ENCODE measurements at regions not wholly inside any gene's neighbourhood (a gene's known extent, or its start where the extent isn't known, plus 50 kb on each side); places are given as distances from the start of the nearest gene placed in this dataset.
A peak's percentile ranks its signal among the peaks of the same experiment; 100 is the strongest.
"Not testable (repeated sequence)": the region's sequence is repeated elsewhere in the genome, so short reads cannot be mapped to it uniquely, and the experiment has no call there.

DNA sequence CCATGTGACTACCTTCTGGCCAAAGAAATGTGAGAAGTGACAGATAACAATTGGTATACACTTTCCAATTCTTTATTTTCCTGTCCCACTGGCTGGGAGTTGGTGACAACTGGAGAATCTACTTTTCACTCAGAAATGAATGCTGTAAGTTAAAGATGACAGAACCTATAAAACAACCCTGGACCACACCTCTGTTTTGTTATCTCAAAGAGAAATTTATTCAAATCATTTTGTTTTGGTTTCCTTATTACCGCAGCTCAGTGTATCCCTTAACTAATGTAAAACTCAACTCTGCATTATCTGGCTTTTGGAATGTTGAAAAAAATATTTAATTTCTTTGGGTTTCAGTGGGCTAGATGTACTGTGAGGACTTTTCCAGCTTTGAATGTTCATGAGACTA lies 469.8 kb downstream of the PCDH7 start:
- DNase-seq (ENCODE audit: low spot score) = no peak

GRCh38 chr4:31190671-31191070 lies 470.5 kb downstream of the PCDH7 start:
- DNase-seq (ENCODE audit: low spot score) = no peak

DNA sequence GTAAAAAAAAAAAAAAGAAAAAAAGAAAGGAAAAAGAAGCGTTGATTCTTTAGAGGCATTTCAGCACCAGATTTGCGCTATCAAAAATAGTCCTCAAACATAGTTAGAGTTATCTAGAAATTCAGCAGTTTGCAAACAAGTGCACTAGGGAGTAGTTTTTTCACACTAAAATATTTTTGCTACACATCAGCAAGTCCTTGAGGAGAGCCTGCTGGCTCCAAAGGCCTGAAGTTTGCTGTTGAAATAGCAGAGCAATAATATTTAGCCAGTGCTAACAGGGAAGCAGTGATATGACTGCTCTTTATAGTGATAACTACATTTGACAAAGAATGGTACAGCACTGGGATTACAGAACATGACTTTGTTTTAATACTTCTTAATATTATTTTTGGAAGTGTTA lies 472.2 kb downstream of the PCDH7 start:
- DNase-seq (ENCODE audit: low spot score) = no peak

DNA sequence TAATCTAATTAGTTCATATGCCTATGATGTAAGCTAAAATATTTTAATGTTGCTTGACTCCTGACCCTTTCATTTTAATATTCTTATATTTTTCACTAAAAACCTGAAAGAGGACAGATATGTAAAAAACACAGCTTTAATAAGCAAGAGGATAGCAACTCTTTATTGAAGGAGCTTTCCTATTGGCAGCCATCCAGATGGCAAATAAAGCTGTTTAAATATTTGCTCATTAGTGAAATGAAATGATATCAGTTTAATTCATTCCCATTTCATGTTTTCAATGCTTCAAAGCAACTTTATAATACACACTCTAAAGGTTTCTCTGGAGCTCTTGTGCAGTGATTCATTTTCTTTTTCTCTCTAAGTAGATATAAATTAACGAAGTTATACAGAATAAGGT lies 473.4 kb downstream of the PCDH7 start:
- DNase-seq (ENCODE audit: low spot score) = no peak

GRCh38 chr4:31194823-31195222 lies 474.7 kb downstream of the PCDH7 start:
- no peak for DNase-seq (ENCODE audit: low spot score)

DNA sequence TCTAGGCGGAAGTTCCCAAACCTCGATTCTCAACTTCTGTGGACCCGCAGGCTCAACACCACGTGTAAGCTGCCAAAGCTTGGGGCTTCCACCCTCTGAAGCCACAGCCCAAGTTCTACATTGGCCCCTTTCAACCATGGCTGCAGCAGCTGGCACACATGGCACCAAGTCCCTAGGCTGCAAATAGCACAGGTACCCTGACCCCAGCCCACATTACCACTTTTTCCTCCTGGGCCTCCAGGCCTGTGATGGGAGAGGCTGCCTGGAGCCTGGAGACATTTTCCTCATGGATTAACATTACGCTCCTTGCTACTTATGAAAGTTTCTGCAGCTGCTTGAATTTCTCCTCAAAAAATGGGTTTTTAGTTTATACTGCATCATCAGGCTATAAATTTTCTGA lies 479.5 kb downstream of the PCDH7 start:
- DNase-seq (ENCODE audit: low spot score) = no peak

DNA sequence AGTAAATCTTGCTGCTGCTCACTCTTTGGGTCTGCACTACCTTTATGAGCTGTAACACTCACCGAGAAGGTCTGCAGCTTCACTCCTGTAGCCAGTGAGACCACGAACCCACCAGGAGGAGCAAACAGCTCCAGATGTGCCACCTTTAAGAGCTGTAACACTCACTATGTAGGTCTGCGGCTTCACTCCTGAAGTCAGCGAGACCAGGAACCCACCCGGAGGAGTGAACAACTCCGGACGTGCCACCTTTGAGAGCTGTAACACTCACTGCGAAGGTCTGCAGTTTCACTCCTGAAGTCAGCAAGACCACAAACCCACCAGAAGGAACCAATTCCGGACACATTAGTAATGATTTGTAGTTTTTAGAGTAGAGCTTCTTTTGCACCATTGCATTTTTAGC lies 481.9 kb downstream of the PCDH7 start:
- not testable (repeated sequence) for DNase-seq (ENCODE audit: low spot score)

DNA sequence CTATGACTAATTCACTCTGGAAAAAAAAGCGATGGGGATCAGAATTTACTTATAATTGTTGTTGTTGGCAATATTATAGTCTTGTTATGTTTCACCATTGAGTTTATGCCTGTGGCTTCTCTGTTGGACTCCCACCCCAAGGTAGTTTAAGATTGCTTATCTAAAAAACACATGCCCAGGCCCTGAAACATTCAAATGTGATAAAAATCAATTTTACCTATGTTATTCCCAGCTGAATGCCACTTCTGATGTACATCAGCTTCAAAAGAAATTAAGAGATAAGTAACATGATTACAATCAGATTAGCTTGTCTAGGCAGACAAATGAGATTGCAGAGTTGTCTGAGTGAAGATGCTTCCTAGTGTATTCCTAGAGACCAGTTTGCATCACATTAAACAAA lies 484.7 kb downstream of the PCDH7 start:
- DNase-seq (ENCODE audit: low spot score) = no peak

- DNase-seq (ENCODE audit: low spot score) = no peak
Measured at GRCh38 chr4:31220921-31221320, 500.8 kb downstream of the PCDH7 start.

GRCh38 chr4:31228068-31228467 lies 507.9 kb downstream of the PCDH7 start:
- DNase-seq (ENCODE audit: low spot score) = no peak

DNA sequence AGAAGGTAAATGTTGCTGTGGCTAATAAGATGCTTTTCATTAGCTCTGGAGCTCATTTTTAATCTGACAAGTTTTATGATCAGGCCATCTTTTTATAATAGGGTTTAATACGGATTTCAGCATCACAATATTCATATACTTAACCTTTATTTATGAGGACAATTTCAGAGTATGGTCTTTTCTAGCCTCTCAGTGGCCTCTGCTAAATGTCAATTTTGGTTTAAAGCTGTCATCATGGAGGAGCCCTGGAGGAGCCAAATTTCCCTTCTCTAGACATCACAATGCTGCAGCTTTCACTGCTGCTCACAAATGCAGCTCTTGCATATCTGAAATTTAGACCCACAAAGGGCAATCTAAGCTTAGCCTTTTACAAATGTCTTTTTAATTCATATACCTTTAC lies 510.4 kb downstream of the PCDH7 start:
- no peak for DNase-seq (ENCODE audit: low spot score)

DNA sequence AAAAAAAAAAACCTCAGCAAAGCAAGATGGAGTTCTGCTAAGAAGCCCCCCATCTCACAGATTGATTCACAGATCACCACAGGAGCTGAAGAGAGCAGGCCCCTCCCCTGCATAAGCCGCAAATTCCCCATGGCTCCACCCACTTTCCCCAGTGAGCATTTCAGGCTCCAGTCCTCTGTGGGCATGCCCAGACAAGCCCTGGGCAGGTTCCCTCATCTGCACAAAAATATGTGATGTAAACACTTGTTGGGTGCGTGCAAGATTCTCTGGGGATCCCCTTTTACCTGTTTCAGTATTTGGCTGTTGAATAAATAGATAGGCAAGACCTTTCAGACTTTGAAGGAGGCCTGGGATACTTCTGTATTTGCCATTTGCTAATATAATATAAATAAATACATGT lies 514.3 kb downstream of the PCDH7 start:
- DNase-seq (ENCODE audit: low spot score) = no peak

GRCh38 chr4:31234901-31235300 lies 514.7 kb downstream of the PCDH7 start:
- DNase-seq (ENCODE audit: low spot score) = no peak

- DNase-seq (ENCODE audit: low spot score) = peak; percentile 18
Measured at GRCh38 chr4:31236020-31236638, 516.0 kb downstream of the PCDH7 start.

DNA sequence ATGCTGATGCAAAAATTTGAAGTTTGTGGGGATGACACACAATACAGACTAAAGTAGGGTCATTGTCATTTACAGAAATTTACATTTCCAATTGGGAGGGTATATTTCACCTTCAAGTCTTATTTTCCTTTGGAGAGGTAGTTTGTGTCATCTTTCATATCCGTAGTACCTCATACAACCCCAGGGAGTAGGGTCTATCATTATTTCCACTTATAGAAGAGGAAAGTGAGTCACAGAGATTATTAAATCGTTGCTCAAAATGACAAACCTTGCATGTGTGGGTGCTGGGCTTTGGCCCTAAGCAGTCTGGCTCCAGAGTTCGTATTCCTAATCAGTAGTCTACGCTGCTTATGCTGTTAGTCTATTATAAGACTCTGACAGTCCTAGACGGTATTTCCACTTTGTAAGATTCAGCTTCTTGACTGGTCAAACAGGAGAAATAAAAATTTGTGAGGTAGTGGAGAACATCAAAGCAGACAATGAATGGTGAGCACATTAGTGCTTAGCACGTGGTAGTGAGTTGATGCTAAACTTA lies 516.5 kb downstream of the PCDH7 start:
- no peak for DNase-seq (ENCODE audit: low spot score)

DNA sequence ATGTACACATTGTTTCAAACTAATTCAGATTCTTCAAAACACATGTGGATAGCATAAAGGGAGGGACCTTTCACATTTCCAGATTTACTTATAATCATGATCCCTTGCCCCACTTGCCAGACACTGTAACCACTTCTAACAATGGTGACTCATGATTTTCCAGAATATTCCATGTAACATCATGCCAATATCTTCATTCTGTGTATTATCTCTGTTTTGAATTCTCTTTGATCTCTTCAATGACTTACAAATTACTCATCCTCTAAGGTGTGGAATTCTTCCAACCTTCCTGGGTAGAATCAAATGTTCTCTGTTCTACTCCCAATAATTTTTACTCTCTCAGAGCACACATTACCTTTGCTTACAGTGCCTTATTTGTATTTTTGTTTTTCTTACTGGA lies 517.1 kb downstream of the PCDH7 start:
- no peak for DNase-seq (ENCODE audit: low spot score)

DNA sequence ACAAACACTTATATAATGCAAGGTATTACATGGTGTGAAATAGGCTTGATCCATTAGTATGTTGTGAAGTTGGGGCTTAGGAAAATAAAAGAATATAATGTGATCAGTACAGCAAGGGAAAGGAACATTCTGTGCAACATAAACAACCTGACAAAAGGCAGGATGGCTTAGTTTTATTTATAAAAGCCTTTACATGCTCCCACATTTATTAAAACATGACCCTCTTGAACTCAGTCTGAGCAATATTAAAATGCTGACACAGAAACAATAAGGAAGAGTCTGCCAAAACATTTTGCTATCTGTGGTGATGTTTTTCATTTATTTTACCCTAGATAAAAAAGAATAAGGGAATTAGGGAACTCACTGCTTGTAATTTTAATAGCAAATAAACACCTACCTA lies 519.7 kb downstream of the PCDH7 start:
- no peak for DNase-seq (ENCODE audit: low spot score)

- DNase-seq (ENCODE audit: low spot score) = no peak
Measured at GRCh38 chr4:31241504-31242106, 521.4 kb downstream of the PCDH7 start.

DNA sequence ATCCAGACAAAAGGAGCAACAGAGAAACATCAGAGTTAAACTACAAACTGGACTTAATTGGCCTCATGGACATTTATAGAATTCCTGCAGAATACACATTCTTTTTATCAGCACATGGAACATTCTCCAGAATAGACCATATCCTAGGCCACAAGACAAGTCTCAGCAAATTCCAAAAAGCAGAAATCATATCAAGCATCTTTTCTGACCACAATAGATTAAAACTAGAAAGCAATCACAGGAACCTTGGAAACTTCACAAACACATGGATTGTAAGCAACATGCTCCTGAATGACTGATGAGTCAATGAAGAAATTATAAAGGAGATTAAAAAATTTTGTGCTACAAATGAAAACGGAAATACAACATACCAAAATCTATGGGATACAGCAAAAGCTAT lies 526.7 kb downstream of the PCDH7 start:
- no peak for DNase-seq (ENCODE audit: low spot score)

DNA sequence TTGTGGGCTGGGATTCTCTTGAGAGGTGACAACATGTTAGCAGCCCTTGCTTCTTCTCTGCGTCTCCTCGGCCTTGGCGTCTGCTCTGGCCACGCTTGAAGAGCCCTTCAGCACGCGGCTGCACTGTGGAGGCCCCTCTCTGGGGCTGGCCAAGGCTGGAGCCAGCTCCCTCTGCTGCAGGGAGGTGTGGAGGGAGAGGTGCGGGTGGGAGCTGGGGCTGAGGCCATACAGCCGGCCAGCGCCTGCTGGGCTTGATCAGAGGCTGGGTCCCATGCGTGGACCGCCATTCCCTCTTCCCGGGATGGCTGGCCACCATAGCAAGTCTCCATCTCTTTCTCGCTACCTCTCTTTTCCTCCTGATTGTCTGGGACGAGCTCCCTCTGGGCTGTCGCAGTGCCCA lies 539.0 kb downstream of the PCDH7 start:
- DNase-seq (ENCODE audit: low spot score) = no peak

- no peak for DNase-seq (ENCODE audit: low spot score)
Measured at GRCh38 chr4:31261632-31262031, 541.5 kb downstream of the PCDH7 start.

DNA sequence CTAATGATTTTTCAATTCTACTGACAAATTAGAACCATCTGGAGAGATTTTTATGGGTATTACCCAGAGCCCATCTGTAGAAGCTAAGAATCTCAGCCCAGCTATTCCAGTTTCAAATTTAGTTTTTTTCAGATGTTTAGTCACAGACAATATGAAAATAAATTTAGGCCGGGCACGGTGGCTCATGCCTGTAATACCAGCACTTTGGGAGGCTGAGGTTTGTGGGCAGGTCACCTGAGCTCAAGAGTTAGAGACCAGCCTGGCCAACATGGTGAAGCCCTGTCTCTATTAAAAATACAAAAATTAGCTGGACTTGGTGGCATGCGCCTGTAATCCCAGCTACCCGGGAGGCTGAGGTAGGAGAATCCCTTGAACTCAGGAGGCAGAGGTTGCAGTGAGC lies 545.9 kb downstream of the PCDH7 start:
- DNase-seq (ENCODE audit: low spot score) = not testable (repeated sequence)

GRCh38 chr4:31272331-31273061 lies 552.3 kb downstream of the PCDH7 start:
- no peak for DNase-seq (ENCODE audit: low spot score)
